DMS 273 (cell line): ENCODE measurements at regions not wholly inside any gene's neighbourhood (a gene's known extent, or its start where the extent isn't known, plus 50 kb on each side); places are given as distances from the start of the nearest gene placed in this dataset.

Experiments used
- DNase-seq: peaks from one replicate; lab custom pipeline; 2025; ENCODE audit not compliant: unreplicated experiment; lab: John Stamatoyannopoulos, UW

- no peak for DNase-seq
Observed at GRCh38 chr17:14510136-14510535, 209.3 kb downstream of the HS3ST3B1 start.

DNA sequence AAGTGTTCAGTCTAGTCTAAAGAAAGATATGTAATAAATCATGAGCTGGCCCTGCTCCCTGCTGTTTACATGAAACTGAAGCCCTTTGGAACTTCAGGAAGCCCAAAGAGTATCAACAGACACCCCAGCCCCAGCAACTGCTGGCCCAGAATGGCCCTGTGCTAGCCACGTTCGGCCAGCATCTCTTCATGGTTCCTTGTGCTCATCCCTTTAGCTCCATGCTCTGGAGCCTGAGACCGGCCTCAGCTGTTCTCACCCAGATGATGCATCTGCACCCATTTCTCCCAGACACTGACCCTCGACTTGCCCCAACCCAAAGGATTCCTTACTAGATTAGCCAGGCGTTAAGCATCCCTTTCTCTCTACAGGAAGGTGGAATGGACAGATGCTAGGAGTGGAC lies 207.3 kb downstream of the HS3ST3B1 start:
- no peak for DNase-seq

- no peak for DNase-seq
Observed at GRCh38 chr17:14506364-14506763, 205.5 kb downstream of the HS3ST3B1 start.

GRCh38 chr17:14505606-14506005 lies 204.7 kb downstream of the HS3ST3B1 start:
- no peak for DNase-seq

- DNase-seq = no peak
Observed at GRCh38 chr17:14499976-14500375, 199.1 kb downstream of the HS3ST3B1 start.

DNA sequence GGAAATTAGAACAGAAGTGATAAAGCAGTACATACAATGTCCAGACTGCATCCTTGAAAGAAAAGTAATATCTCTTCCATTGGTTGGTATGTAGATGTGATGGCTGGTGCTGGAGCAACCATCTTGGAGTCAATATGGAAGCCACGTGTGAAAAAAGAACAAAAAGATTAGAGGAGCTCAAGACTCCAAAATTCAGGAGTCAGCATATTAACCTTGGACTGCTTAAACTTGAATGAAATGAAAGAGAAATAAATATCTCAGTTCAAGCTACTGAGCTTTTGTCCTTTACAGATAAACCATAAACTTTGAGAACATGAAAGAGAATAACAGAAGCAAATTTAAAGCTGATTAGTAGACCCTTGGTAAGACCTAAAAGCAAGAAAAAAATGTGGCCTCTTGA lies 197.9 kb downstream of the HS3ST3B1 start:
- no peak for DNase-seq

- no peak for DNase-seq
Observed at GRCh38 chr17:14494161-14494560, 193.3 kb downstream of the HS3ST3B1 start.

GRCh38 chr17:14489986-14490385 lies 189.1 kb downstream of the HS3ST3B1 start:
- DNase-seq = no peak

DNA sequence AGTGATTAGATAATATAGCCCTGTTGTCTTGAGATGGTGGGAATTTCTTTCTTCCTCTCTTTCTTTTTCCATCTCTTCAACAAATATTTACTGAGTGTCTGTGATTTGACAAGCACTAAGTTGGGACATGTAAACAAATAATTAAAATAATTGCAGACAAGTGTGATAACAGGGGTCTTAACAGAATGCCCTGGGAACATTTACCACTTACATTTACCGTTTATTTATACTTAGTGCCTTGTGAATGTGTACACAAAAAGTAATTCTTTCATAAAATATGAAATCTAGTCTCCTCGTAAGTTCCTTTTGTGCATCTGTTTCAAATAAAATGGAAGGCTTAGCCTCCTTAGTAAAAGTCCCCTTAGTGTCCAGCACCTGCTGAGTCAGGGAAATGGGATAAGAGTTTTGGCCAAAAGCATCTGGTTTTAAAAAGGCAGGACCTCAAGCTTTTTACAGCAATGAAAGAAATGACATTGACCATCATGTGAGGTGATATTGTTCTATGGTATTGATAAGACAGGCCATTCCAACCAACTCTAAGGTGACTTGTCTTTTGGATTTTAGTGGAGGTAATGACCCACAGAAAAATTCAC lies 188.2 kb downstream of the HS3ST3B1 start:
- no peak for DNase-seq

- no peak for DNase-seq
Observed at GRCh38 chr17:14487068-14487467, 186.2 kb downstream of the HS3ST3B1 start.

DNA sequence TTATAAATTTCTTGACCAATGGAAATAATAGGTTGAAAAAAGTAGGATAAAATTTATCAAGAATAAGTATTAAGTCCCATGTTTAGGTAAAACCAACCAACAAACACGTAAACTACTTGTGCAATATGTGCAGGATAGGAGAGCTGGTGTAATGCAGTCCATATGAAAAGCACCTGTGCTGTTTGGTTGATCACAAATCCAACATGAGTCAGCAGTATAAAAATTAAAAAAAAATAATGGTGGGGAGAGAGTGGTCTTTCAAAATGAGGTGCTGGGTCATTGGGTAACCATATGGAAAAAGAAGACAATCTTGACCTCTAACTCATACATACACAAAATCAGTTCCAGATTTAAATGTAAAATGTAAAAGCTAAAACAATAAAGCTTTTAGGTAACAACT lies 181.8 kb downstream of the HS3ST3B1 start:
- no peak for DNase-seq

DNA sequence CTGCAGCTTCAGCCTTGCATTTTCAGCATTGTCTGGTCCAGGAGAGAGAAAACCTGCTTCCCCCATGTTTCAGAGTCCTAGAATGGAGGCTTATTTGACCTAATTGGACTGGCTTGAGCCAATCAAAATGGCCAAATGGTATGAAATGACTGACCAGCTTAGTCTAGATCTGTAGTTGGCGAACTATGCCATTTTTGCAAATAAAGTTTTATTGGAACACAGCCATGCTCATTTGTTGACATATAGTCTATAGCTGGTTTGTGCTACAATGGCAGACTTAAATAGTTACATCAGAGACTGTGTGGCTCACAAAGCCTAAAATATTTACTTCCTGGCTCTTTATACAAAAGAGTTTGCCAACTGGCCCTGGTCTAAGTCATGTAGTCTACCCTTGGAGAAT lies 180.8 kb downstream of the HS3ST3B1 start:
- DNase-seq = no peak

DNA sequence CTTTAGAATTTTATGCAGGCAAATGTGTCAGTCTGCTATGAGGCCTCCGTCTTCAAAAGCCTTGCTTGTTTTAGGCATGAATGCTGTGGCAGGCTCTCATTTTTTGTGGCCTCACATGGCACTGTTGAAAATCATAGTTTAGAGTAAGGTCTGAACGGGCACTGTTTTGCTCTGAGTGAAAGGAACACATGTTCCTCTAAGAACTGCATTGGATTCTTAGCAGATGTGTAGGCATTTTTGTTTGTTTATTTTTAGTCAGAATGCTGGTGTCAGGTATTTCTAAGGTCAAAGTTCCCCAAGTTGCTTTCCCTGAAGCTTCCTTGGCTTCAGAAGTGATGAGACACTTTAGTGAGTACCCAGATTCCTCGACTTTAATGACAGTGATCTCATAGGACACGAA lies 173.7 kb downstream of the HS3ST3B1 start:
- DNase-seq = no peak

DNA sequence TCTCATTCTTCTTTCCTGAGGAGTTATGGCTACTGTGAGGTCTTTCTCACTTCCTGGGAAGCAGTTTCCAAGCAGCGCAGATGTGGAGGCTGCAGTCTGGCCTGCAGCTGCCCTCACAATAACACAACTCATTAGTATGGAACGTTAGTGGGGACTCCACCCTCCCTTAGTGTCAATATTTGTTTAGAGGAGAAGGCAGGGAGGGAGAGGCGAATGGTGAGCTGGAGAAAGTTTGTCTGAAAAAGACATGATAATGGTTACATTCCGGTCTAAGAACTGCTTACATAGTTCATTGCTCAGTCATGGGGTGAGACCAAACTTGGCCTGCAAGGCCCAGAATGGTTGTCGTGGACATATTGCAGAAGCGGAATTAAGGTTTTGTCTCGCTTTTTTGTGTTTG lies 170.2 kb downstream of the HS3ST3B1 start:
- DNase-seq = no peak

GRCh38 chr17:14470417-14470816 lies 169.5 kb downstream of the HS3ST3B1 start:
- no peak for DNase-seq

DNA sequence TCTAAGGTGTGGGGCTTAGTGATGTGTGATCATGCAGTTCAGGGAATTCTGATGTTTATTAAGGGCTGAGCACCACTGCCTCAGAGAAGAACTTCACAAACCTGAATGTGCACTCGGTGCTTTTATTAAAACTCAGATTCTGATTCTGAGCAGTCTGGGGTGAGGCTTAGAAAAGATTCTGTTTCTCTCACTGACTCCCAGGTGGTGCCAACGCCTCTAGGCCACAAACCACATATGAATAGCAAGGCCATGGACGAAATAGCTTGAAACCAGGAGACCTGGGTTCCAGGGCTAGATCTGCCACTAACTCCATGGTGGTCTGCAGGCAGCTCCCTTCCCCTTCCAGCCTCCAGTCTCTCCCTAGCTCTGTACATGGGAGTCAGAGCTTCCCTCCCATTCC lies 169.1 kb downstream of the HS3ST3B1 start:
- DNase-seq = no peak

GRCh38 chr17:14468858-14469257 lies 168.0 kb downstream of the HS3ST3B1 start:
- DNase-seq = no peak

GRCh38 chr17:14461227-14461548 lies 160.3 kb downstream of the HS3ST3B1 start:
- no peak for DNase-seq

GRCh38 chr17:14460516-14461226 lies 159.8 kb downstream of the HS3ST3B1 start:
- DNase-seq = no peak

DNA sequence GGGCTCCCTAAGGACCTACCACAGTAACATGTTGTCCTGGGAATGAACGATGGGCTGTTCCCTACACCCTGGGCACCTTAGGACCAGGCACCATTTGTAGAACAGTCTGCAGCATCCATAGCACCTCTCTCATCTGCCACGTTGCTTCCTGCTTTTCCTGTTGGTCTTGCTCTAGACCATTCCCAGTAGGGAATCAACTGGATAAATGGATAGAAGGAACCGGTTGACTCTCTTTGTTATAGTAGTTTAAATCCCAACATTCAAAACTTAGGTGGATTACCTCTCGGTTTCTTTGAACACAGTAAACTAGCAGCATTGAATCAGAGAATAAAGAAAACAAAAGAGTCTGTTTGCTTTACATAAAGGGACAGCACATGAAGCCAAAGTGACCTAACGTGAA lies 159.1 kb downstream of the HS3ST3B1 start:
- no peak for DNase-seq

DNA sequence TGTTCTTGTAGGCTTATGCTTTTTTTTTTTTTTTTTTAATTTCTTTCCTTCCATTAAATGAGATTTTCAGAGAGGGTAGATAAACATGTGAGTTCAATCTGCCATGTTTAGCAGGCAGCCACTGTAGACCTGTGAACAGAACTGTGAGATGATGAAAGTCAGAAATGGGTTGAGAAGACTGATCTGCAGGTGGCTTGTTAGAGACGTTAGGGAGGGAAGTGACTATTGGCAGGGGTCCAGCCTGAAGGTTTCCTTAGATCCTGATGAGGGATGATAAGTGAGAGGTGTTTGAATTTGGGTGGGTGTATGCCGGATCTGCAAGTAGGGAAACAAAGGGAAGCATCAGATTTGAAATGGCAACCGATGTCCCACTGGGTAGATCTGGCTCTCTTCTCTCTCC lies 157.8 kb downstream of the HS3ST3B1 start:
- DNase-seq = no peak

DNA sequence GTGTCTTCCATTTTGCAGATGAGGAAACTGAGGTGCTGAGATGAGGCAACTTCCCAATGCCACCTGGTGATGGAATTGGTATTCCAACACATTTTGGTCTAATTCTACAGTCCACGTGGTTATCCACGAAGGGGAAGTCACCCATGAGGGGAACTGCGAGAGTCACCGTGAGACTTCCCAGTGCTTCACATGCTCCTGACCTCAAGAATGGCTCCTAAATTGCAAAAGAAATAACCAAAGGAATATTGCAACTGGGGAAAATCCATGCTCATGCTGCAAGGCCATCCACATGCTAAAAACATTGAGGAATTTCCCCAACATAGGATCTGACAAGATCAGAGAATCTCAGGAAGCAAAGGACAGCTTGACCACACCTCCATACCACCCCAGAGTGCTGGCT lies 153.9 kb downstream of the HS3ST3B1 start:
- no peak for DNase-seq

GRCh38 chr17:14452856-14453255 lies 152.0 kb downstream of the HS3ST3B1 start:
- DNase-seq = no peak
